ENCODE measurements at regions not wholly inside any gene's neighbourhood (a gene's known extent, or its start where the extent isn't known, plus 50 kb on each side); places are given as distances from the start of the nearest gene placed in this dataset.
A peak's percentile ranks its signal among the peaks of the same experiment; 100 is the strongest.
"Not testable (repeated sequence)": the region's sequence is repeated elsewhere in the genome, so short reads cannot be mapped to it uniquely, and the experiment has no call there.

DNA sequence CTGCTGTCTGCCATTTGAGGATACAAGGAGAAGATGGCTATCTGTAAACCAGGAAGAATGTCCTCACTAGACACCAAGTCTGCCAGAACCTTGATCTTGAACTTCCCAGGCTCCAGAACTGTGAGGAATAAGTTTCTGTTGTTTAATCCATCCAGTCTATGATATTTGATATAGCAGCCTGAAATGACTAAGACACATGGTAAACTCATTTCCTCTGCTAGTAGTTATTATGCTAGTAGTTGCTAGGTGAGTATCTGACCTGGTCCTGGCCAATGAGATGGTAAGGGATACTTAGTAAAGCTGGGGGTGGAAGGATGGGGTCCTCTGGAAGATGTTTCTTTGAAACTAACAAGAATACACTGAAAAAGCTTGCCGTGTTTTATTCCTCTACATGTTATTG is 280.7 kb upstream of the ARHGEF26 start:
- no peak for DNase-seq (ENCODE audit: low spot score)

DNA sequence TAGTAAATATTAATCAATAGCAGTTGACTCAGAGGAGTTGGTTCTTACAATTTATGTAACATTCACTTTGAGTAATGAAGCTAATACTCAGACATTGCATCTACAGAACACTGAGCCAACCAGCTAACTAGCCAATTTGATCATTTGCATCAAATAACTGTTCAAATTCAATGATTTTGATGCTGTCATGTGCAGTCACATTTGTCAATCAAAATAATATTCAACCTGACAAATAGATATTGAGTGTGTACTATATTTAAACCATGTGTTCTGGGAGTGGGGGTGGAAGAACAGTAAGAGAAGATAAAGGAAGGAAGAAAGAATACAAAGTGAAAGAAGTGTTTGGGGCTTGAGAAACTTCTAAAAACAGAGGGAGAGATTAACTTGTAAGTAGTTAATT is 277.2 kb upstream of the ARHGEF26 start:
- no peak for DNase-seq (ENCODE audit: low spot score)

DNA sequence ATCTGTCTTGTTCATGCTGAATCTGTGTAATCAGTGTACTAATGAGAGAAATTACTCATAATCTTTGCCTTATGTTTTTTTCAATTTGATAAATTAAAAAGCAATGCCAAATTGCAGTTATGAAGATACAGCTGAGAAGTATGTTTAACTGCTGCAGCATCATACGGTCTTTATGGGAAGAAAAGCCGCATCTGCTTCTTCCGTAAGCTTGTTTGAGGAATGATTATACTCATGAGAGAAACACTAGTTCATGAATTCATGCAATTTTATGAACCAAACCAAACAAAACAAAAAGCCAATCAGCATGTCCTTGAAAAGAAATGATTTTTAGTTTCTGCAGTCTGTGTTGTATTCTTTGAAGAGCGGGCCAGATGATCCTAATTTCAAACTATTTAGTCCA is 275.9 kb upstream of the ARHGEF26 start:
- no peak for DNase-seq (ENCODE audit: low spot score)

DNA sequence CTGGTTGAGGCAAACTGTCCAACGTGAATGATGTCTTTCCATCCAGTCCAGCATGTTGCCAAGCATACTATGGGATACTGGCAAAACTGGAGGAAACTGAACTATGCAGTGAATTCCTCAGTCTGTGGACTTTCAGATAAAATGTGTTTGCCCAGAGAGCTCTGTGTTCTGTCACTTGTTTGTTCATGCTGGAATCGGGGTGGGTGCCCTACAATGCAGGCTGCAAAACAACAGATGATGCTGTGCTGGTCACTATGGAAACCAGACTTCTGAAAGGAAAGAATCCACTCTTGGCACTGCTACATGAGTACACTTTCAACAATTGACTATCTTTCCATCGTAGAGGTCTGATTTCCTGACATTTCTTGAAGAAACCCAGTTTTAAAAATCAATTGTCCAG is 272.5 kb upstream of the ARHGEF26 start:
- DNase-seq (ENCODE audit: low spot score) = no peak

DNA sequence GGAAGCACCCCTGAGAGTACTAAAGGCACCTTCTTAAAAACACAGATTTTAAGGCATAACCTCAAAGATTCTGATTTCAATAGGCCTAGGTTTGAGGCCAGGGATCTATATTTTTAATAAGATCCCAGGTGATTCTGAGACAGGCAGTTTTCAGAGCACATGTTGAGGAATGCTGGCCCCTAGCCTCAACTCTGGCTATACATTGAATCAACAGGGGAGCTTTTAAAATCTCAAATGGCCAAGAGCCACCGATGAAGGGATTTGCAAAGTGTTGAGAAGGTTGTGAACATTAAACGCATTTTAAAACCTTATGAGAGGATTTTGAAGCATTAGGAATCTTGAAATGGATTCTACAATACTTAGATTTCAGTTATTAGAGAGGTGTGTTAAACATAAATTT is 268.8 kb upstream of the ARHGEF26 start:
- no peak for DNase-seq (ENCODE audit: low spot score)

DNA sequence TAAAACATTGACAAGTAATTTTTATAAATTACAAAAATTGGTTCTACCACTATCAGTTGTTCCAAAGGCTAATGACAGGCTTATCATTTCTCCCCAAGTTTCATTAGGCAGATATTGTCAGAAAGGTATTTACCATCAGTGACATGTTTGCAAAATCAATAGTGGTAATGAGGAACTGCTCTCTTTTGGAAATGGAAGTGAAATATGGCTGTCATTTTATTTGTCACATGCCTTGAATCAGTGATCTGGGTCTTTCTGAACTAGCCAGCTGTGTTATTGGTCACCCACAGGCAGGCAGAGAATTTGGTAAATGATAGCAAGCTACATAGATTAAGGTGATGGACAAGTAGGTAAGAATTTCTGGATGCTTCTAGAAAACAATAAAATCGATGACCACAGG is 268.0 kb upstream of the ARHGEF26 start:
- no peak for DNase-seq (ENCODE audit: low spot score)

DNA sequence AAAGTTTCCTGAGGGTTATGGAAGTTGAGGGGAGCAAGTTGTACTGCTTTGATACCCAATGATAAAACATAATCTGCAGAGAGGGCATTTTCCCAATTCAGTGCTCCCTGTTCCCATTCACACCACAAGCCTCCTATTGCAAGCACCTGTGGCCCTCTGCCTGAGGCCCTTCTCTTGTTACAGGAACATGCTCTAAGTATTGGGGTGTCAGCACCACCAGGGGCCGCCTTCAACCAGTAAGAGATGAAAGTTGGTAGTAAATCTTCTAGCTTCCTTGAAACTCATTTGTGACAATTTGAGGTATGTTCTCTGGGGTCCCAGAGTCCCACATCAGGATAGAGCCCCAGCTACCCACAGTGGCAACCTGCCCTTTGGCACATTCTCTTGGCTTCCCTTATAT is 265.4 kb upstream of the ARHGEF26 start:
- no peak for DNase-seq (ENCODE audit: low spot score)

DNA sequence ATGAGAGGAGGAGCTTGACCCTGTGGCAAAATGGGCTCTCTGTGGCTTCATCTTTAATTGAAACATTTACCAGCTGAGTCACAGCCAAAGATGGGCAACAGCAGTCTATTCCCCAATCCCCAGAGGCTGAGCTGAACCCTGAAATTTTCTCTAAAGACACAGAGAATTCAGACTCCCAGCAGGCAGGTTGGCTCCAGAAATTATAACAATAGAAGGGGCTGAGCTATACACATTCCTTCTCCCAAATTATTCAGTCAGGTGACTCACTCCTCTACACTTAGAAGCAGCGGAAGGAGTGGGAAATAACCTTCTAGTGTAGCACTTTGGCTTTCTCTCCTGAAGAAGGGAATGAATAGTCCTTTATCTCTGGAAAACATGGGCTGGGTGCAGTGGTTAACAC is 264.3 kb upstream of the ARHGEF26 start:
- DNase-seq (ENCODE audit: low spot score) = no peak

DNA sequence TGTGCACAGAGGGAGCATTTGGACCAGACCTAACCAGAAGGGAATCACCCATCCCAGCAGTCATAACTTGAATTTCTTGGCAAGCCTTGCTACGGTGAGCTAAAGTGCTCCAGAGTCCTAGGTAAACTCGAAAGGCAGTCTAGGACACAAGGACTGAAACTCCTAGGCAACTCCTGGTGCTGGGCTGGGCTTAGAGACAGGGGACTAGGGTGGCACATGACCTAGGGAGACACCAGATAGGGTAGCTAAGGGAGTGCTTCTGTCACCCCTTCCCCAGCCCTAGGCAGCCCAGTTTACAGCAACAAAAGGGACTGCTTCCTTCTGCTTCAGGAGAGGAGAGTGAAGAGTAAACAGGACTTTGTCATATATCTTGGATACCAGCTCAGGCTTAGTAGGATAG is 256.4 kb upstream of the ARHGEF26 start:
- no peak for DNase-seq (ENCODE audit: low spot score)

DNA sequence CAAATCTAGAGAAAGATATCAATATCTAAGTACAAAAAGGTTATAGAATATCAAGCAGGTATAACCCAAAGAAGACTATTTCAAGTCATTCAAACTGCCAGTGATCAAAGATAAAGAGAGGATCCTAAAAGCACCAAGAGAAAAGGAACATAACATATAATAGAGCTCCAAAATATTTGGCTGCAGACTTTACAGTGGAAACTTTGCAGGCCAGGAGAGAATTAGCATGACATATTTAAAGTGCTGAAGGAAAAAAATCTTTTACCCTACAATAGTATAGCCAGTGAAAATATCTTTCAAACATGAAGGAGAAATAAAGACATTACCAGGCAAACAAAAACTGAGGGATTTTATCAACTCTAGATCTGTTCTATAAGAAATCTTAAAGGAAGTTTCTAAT is 254.3 kb upstream of the ARHGEF26 start:
- no peak for DNase-seq (ENCODE audit: low spot score)

DNA sequence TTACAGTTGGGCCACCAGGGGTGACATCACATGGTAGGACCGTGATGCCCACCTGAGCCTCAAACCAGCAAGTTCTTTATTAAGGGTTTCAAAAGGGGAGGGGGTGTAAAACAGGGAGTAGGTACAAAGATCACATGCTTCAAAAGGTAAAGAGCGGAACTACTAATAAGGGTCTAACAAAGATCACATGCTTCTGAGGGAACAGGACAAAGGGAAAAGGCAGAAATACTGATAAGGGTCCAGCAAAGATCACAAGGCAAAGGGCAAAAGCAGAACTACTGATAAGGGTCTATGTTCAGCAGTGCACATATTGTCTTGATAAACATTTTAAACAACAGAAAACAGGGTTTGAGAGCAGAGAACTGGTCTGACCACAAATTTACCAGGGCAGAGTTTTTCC is 246.8 kb upstream of the ARHGEF26 start:
- not testable (repeated sequence) for DNase-seq (ENCODE audit: low spot score)

DNA sequence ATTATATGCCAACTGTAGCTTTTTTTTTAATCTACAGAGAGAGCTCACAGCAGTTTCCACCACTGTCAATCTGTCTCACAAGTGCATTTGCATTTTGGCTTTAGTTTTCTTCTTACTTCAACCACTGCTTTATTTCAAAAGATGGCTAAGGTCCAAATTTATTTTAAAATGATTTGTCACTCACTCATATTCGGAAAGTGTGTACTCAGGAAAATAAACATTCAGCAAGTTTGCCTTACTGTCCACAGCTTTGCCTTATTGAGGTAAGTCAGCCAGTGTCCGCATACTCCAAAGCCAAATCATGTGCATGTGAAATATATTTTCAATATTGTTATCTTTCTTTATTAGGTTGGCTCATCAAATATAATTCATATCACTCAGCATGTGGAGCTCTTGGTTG is 240.7 kb upstream of the ARHGEF26 start:
- DNase-seq (ENCODE audit: low spot score) = no peak

DNA sequence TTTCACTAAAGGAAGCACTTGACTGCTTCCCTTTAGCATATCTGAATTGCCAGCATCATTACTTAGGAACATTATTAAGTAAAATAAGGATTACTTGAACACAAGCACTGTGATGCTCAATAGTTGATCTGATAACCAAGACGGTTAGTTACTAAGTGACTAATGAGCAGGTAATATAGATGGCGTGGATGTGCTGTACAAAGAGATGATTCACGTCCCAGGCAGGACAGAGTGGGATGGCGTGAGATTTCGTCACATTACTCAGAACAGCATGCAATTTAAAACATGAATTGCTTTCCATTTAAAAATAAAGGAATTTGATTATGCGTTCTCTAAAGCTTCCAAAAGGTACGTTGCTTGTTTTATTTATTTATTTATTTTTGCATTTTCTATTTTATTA is 240.0 kb upstream of the ARHGEF26 start:
- no peak for DNase-seq (ENCODE audit: low spot score)

DNA sequence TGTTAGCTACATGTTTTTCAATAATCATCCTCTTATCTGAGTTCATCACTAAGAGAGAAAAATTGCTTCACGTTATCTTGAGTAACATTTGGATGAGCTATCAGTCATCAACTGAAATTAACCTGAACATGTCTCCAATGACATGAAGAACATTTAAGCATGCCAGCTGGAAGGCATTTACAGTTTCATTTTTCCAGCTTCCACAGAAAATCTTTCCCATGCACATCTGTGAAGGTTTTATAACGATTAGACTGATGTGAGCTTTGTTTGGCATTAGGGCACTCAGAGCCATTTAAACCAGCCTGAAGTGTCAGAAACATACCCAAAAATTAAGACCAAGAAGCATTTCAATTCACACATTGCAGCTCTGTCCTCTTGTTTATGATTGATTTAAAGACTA is 235.8 kb upstream of the ARHGEF26 start:
- DNase-seq (ENCODE audit: low spot score) = no peak

DNA sequence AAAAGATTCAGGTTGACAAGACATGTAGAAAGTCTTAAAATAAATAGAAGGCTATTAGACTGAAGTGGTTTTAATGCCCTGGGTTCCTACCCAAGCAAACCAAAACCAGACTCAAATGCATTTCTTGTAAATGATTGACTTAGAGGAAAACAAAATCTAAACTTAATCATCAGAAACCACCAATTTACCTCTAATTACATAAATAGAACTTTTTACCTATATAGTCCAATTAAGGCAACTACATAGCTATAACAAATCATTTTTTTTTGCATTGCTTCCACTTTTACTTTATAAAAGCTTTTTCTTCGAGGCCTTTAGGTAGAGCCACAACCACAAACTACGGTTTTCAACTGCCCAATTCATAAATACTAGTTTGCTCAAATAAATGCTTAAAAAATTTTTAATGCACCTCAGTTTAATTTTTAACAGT is 231.3 kb upstream of the ARHGEF26 start:
- DNase-seq (ENCODE audit: low spot score) = no peak

DNA sequence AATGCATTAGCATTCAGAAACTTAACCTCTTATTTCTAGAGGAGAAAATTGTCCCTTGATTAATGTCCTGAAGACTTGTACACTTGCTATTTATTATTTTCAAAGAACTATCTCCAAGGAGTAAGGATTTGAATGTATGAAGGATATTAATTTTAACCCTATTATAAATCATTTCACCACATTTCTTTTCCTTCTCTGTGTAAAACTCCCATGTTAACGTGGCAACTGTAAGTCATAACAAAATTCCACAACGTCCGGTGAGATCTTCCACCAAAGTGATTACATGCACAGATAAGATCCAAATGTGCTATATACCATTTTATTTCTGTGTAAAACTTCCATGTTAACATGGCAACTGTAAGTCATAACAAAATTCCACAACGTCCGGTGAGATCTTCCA is 229.1 kb upstream of the ARHGEF26 start:
- DNase-seq (ENCODE audit: low spot score) = no peak

DNA sequence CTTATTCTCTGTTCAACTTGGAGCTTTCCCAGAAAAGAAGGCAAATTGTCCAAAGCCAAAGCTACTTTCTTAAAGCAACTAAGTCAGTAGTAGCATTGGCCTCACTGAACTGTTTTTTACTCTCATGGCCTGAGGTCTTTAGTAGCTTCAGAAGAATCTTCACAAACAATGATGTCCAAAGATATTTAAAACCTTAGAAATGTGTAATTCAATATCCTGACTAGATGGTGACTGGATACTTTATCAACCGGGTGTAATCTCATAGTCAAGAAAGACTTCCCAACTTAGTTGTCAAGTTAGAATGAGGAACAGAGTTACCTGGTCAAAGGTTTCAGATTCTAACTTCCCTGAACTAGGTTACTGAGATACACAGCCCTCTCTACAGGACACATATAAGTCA is 226.3 kb upstream of the ARHGEF26 start:
- DNase-seq (ENCODE audit: low spot score) = no peak

DNA sequence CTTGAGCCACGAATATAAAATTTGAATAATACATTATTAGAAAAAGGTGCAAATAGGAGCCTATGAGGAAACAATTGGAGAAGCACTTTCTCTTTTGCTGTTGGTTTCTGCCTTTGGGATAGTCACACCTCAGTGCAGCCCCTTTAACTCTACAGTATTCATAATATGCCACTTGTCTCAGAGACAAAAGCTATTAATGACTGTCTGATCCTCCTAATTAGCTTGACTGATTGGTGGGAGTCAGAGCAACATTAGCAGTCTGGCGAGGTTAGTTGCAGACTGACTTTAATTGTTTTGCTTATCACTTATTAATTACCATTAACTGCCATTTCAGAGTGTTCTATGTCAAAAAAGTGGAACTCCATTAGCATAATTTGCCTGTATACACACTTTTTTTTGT is 225.0 kb upstream of the ARHGEF26 start:
- DNase-seq (ENCODE audit: low spot score) = no peak

DNA sequence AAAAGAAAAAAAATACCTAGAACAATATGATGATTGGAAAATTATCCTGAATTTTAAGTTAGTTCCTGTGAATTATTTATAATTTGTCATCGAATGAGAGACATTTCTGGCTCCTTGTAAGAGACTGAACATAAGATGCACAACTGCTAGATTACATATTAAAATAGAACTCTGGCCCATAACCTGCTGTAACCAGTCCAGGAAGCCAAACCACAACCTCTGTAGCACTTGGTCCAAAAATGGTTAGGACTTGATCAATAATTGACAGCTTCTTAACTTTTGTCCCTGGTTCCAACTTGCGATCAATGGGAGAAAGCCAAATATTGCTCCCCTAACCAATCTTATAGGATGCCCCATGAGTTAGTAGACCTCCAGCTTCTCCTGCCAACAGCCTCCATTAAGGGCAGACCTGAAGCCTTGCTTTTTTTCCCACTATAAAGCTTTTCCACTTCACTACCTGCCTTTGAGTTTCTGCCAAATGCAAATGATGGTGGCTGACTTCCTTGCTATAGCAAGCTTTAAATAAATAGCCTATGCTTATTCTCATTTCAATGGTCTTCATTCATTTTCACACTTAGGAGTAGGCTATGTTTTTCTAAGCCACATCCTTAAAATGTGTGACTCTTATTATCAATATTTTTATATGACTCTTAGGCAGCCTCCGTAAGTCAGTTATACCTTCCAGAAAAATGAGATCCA is 224.0 kb upstream of the ARHGEF26 start:
- DNase-seq (ENCODE audit: low spot score) = no peak

DNA sequence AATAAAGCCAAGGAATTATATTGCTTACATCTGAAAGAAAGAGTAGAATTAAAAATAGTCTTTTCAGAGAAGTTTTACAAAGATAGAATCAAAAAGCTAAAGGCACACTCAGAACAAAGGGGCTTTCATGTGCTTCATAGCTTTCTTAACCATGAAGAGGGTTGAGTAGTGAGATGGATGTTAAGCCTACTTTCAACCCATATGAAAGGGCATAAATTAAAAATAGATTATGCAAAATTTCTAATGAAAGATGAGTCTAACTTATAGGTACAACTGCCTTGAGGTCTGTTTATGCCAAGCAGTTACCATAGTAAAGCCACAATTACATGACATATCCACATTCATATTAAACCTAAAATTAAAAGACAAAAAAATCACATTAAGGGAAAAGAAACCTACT is 223.3 kb upstream of the ARHGEF26 start:
- no peak for DNase-seq (ENCODE audit: low spot score)

DNA sequence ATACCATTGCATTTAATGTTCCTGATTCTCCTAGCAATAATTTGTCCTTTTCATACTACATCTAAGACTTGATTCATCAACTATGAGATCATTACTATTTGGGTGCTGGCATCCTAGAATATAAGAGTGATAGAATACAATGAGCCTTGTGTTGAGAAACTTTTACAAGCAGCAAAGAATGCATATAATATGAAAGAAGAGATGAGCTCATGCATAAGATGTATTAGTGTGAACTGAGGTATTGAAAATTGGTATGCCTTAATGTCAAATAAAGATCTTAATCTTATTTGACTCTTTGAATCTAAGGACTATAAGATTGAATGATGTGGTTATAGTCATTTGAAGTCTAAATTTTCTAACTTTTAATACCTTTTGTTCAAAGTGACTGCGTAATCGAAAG is 220.0 kb upstream of the ARHGEF26 start:
- no peak for DNase-seq (ENCODE audit: low spot score)

DNA sequence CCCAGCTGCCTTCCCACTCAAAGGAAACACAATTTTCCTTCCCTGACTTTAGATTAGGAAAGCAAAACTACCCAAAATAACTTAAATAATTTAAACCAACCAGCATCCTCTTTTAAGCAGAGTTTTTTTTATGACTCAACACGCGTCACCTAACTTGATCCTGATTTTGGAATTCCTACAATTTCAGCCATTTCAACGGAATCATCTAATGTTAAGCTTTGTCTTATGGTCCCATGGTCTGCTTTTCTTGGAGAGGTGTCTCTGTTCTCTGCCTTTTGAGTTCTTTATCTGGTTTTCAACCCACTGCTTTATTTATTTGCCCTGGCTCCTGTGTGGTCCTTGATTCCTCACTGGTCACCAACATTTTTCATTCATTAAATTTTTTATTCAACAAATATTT is 219.2 kb upstream of the ARHGEF26 start:
- peak; percentile 3 for DNase-seq (ENCODE audit: low spot score)

DNA sequence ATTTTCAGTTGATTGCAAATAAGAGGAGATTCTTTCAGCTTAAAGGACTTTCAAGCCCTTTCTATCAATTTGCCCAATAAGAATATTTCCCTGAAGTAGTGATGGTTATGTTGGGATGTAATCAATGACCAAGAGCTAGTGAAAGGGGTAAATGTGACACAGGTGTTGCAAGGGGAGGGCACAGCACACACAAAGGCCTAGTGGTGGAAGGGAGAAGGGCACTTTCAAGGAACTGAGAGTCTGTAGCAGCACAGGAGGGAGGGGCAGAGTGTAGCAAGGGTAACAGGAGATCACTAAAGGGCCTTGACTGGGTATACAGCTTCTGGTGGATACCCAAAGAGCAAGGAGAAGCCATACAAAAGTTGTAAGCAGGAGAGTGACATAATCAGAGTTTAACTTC is 217.8 kb upstream of the ARHGEF26 start:
- DNase-seq (ENCODE audit: low spot score) = no peak

DNA sequence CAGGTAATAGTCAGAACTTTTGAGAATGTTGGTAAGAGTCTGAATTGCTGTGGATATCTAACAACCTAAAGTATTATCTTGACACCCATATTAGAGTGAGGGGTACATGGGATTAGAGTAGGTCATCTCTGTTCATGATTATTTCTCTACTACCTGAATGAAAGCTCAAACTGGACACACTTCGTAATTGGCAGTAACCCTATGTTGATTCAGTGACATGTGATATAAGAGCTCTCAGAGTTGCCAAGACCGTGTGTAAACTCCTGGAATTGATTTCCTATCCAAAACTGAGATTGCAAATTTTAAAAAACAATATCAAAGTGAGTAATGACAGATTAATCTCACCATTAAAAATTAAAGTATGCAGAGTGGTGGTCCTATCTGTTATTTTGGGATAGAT is 214.8 kb upstream of the ARHGEF26 start:
- DNase-seq (ENCODE audit: low spot score) = no peak

DNA sequence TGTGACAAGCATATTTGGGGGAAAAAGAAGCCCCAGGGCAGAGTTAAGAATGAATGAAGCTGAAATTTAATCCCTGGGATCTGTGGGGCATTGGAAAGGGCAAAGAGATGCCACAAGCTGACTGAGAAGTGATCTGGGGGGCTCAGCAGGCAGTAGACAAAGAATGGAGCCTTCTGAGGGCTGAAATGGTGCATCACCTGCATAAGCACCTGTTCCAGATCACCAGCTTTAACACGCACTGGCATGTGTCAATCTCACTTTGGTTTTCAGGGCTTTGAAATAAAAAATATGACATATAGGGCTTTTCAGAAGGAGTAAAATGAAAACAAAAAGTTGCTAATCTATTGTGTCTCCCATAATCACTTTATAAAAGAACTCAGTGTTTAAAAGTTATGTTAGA is 210.8 kb upstream of the ARHGEF26 start:
- DNase-seq (ENCODE audit: low spot score) = no peak
